WERI-Rb-1 (cell line): ENCODE measurements at regions not wholly inside any gene's neighbourhood (a gene's known extent, or its start where the extent isn't known, plus 50 kb on each side); places are given as distances from the start of the nearest gene placed in this dataset.

Experiments
- DNase-seq: peaks from one replicate; pipeline ENCODE4 v3.0.0-alpha.2; 2020
- H3K27ac ChIP-seq: fragments of 250-450 bp; sonication (Bioruptor Pico); 2 replicates; pipeline ENCODE4 v1.5.1; 2020; ENCODE audit warnings: mild to moderate bottlenecking, moderate library complexity
- H3K27me3 ChIP-seq: fragments of 250-450 bp; sonication (Bioruptor Pico); 2 replicates; pipeline ENCODE4 v1.5.1; 2021; ENCODE audit warnings: mild to moderate bottlenecking, low read depth, moderate library complexity; ENCODE audit not compliant: insufficient read depth, severe bottlenecking
- H3K36me3 ChIP-seq: fragments of 250-450 bp; sonication (Bioruptor Pico); 2 replicates; pipeline ENCODE4 v1.5.1; 2020; ENCODE audit warnings: mild to moderate bottlenecking, moderate library complexity
- H3K4me3 ChIP-seq: 2 replicates; pipeline ENCODE4 v1.5.1; 2011; ENCODE audit warnings: low read depth, mild to moderate bottlenecking, control low read depth, low read length
- H3K9me3 ChIP-seq: fragments of 250-450 bp; sonication (Bioruptor Pico); 2 replicates; pipeline ENCODE4 v1.5.1; 2021; ENCODE audit warnings: mild to moderate bottlenecking, moderate library complexity; ENCODE audit not compliant: severe bottlenecking
- CTCF ChIP-seq: IDR thresholded peaks from 2 replicates; pipeline ENCODE4 v1.5.1; 2011; ENCODE audit warnings: low read depth, mild to moderate bottlenecking, control low read depth, inconsistent platforms, low read length

- TF ChIP-seq CTCF: no peak
- Histone ChIP-seq H3K36me3 (no peaks in the 10 kb centered on the region), H3K27me3 (no peaks in the 10 kb centered on the region), H3K27ac (no peak overlapping the region), H3K9me3 (no peaks in the 10 kb centered on the region), H3K4me3 (no peak overlapping the region)
- DNase-seq: no peak
Measured at GRCh38 chr20:39090906-39091305, 128.8 kb downstream of the DHX35 start.

- peaks cover 5% of the 10 kb centered on the region for H3K9me3 ChIP-seq
- no peak for TF ChIP-seq CTCF
- no peak overlapping the region for H3K27ac ChIP-seq
- DNase-seq: no peak
- no peaks in the 10 kb centered on the region for H3K27me3 ChIP-seq
- no peaks in the 10 kb centered on the region for H3K36me3 ChIP-seq
- no peak overlapping the region for H3K4me3 ChIP-seq
Measured at GRCh38 chr20:39089797-39090196, 127.7 kb downstream of the DHX35 start.
